Heart right ventricle (tissue), 16 donors: ENCODE measurements at regions not wholly inside any gene's neighbourhood (a gene's known extent, or its start where the extent isn't known, plus 50 kb on each side); places are given as distances from the start of the nearest gene placed in this dataset.

Experiments
- ATAC-seq, 8 donors: fragments of 200-7000 bp; cut with Tn5 transposase; one replicate each; pipeline ENCODE4 v1.9.1; 2020; ENCODE audit warnings: mild to moderate bottlenecking in 8 of 8, moderate library complexity in 8 of 8, moderate number of reproducible peaks in 1 of 8
- DNase-seq, 2 donors: peaks; one replicate each; pipeline ENCODE4 v3.0.0-alpha.2; 2020
- H3K27ac ChIP-seq, 10 donors: fragments of 200-600 bp; sonication (generic) in 2 of 10; one replicate each; pipeline versions ENCODE4 v1.5.0 to v1.8.0; 2020 to 2022; ENCODE audit warnings: mild to moderate bottlenecking in 3 of 10
- H3K27me3 ChIP-seq, 7 donors: fragments of 200-600 bp; one replicate each; pipeline ENCODE4 v1.8.0; 2021 to 2022; ENCODE audit warnings: mild to moderate bottlenecking in 2 of 7
- H3K36me3 ChIP-seq, 9 donors: fragments of 200-600 bp; sonication (generic) in 1 of 9; one replicate each; pipeline versions ENCODE4 v1.5.0 to v1.8.0; 2020 to 2022; ENCODE audit warnings: mild to moderate bottlenecking in 2 of 9
- H3K4me1 ChIP-seq, 9 donors: fragments of 200-600 bp; sonication (generic) in 1 of 9; one replicate each; pipeline versions ENCODE4 v1.5.0 to v1.8.0; 2020 to 2022; ENCODE audit warnings: mild to moderate bottlenecking in 4 of 9
- H3K4me3 ChIP-seq, 10 donors: fragments of 200-600 bp; sonication (generic) in 2 of 10; one replicate each; pipeline versions ENCODE4 v1.5.0 to v1.8.0; 2020 to 2022; ENCODE audit warnings: mild to moderate bottlenecking in 7 of 10, moderate library complexity in 2 of 10
- H3K9me3 ChIP-seq, 11 donors: fragments of 200-600 bp in 10 of 11; sonication (generic) in 2 of 11; one replicate each; pipeline versions ENCODE4 v1.5.0 to v1.8.0; 2013 to 2022; ENCODE audit warnings: mild to moderate bottlenecking in 2 of 11, control low read depth in 1 of 11, moderate library complexity in 1 of 11
- WGBS, 2 donors: extraction: QIAGEN DNeasy Blood & Tissue Kit; methylation state at CpG; one replicate each; pipeline ENCODE4 v1.1.7; 2013; ENCODE audit warnings: inconsistent platforms in 1 of 2; 5-methylcytosine and 5-hydroxymethylcytosine counted together
- intact Hi-C, 10 donors: fragments of 100-400 bp; cut with DNase I; formaldehyde crosslinking; loops; one replicate each; pipeline versions ENCODE4 v1.11.1 to v1.14.2; 2022
- TF ChIP-seq, protein P1 (sequence below), 9 donors: fragments of 200-600 bp; sonication (generic) in 2 of 9; IDR thresholded peaks; one replicate each; pipeline versions ENCODE4 v1.5.0 to v1.8.0; 2021 to 2022; ENCODE audit warnings: antibody characterized with exemption in 9 of 9, mild to moderate bottlenecking in 5 of 9, moderate library complexity in 1 of 9
- donor health status: Arrhythmogenic right ventricular cardiomyopathy.
- donor health status: ischemic (EF 13 %, LVEDD 7.1; RV severe dilation, severe dysfunction).
- donor health status: healthy with polysubstance abuse.
- donor health status: DM: no; HTN: yes; CAD: no.
- donor health status: DM: no; HTN: no; CAD: no.
- donor health status: ischemic (EF 25% LVEDD 6.9; RV normal size, moderate dysfunction).
- donor health status: ischemic (EF 25% LVEDD 5.7; RV mildly dilated, moderate dysfunction).
- donor health status: healthy.
- donor health status: DM: yes; HTN: yes; CAD: no.
- donor health status: Ischemic cardiomyopathy.
- donor health status: ischemic (EF 35%, LVEDD 5.7; RV mildly dilated, moderate dysfunction).
- donor health status: nonischemic (EF 11% LVEDD 7.7; RV severe dilation, severe dysfunction).
- donor health status: DM: yes; HTN: yes; CAD: no.
- donor health status: PGD.
- donor health status: ischemic (EF 29% LVEDD 5.4; RV normal size, mild dysfunction).
- donor health status: nonischemic (EF 23%, LVEDD 6.1; RV moderate dilation, normal function).

DNA sequence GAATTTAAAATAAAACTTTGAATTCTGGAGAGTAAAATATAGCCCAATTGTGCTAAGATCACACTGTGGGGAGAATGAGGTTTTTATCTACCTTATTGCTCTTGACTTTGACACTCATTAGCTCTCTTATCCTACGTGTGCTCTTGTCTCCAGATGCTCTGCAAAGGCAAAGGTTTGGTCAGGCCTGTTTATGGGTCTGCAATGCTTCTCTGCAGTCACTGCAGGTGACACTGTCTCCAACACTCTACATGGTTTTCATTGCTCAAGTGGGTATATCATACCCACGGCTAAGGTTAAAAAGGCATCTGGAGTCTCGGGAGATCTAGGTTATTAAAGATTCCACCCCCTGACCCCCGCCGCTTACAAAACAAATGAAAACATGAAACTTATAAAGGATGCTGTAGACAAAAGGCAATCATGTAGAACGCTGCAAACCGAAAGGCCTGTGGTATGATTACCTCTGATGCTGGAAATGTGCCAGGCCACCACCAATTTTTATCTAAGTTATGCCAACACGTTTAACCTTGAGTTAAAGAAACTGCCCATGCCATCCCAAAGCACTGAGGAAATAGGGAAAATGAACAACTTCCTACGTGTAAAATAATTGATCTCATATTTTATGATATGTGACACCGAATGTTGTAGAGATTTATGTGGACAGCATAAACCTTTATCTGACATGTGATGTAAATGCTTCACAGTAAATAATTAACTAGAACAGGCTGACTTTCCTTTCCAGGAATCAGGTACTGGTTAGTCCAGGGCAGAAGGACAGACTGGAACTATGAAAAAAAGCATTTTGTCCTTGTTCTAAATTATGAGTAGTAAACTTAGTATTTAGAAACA lies 238.2 kb upstream of the NOX3 start:
- H3K4me1 ChIP-seq, result peaks cover 0 to 5% (median 0%) of the 10 kb centered on the region in 9 donors
- WGBS, 2 donors, result 62 to 77% methylated on average over 10 of the region's 10 CpGs
- DNase-seq, result no peak
- H3K27ac ChIP-seq, result no peak overlapping the region
- intact Hi-C loops, result no loop called here
- H3K27me3 ChIP-seq, result no peaks in the 10 kb centered on the region
- no peak overlapping the region for H3K4me3 ChIP-seq
- no peaks in the 10 kb centered on the region for H3K9me3 ChIP-seq
- no peak for ATAC-seq
- TF ChIP-seq, protein P1, sequence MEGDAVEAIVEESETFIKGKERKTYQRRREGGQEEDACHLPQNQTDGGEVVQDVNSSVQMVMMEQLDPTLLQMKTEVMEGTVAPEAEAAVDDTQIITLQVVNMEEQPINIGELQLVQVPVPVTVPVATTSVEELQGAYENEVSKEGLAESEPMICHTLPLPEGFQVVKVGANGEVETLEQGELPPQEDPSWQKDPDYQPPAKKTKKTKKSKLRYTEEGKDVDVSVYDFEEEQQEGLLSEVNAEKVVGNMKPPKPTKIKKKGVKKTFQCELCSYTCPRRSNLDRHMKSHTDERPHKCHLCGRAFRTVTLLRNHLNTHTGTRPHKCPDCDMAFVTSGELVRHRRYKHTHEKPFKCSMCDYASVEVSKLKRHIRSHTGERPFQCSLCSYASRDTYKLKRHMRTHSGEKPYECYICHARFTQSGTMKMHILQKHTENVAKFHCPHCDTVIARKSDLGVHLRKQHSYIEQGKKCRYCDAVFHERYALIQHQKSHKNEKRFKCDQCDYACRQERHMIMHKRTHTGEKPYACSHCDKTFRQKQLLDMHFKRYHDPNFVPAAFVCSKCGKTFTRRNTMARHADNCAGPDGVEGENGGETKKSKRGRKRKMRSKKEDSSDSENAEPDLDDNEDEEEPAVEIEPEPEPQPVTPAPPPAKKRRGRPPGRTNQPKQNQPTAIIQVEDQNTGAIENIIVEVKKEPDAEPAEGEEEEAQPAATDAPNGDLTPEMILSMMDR (IDR thresholded peaks at IDR 0.05), result no peak
- no peaks in the 10 kb centered on the region for H3K36me3 ChIP-seq

DNA sequence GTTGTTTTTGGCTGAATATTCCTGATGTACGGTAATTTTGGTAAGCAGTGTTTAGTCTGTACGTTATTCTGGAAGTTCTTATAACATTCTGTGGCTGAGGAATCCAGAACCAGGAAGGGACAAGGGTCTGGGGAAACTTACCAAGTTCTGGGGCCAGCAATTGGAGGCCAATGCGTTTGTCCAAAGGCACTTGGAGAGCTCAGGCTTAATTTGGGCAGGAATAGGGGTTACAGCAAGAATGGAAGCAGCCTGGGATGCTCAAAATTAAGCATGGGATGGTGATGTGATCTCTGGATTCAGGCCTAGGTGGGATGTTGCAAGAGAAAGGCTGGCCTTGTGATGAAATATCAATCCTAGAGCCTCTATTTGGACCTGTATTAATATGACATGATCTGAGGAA lies 235.2 kb upstream of the NOX3 start:
- no peaks in the 10 kb centered on the region for H3K36me3 ChIP-seq
- TF ChIP-seq, protein P1 (IDR thresholded peaks at IDR 0.05), result no peak
- no peaks in the 10 kb centered on the region for H3K9me3 ChIP-seq
- no peak overlapping the region for H3K4me3 ChIP-seq
- 68 to 81% methylated on average over 3 of the region's 3 CpGs for WGBS, 2 donors
- ATAC-seq (no peak), DNase-seq (no peak)
- H3K4me1 ChIP-seq, result no peaks in the 10 kb centered on the region
- intact Hi-C loops, result no loop called here
- no peak overlapping the region for H3K27ac ChIP-seq
- no peaks in the 10 kb centered on the region for H3K27me3 ChIP-seq

DNA sequence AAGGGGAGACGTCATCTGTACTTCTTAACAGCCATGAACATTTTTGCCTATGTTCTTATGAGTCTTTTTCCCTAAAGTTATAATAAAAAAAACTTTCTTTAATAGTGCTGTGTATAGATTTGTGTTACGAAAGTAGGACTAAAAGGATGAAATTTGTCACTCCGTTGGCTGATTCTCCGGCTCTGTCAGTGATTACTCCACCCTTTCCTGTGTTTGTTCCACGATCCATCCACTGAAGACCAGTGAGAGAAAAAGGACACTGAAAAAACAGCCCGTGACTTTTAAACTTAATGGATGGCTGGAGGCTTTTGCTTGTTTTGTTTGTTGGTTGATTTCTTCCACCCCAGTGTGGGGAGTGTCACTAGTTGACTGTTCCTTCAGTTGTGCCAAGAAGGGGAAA lies 232.0 kb upstream of the NOX3 start:
- ATAC-seq (no peak), DNase-seq (no peak)
- Histone ChIP-seq H3K27ac (no peak overlapping the region), H3K36me3 (no peaks in the 10 kb centered on the region), H3K27me3 (no peaks in the 10 kb centered on the region), H3K4me3 (no peak overlapping the region), H3K4me1 (no peaks in the 10 kb centered on the region), H3K9me3 (no peaks in the 10 kb centered on the region)
- WGBS, 2 donors, result 68 to 71% methylated on average over 6 of the region's 6 CpGs
- TF ChIP-seq, protein P1 (IDR thresholded peaks at IDR 0.05), result no peak
- intact Hi-C loops, result no loop called here

DNA sequence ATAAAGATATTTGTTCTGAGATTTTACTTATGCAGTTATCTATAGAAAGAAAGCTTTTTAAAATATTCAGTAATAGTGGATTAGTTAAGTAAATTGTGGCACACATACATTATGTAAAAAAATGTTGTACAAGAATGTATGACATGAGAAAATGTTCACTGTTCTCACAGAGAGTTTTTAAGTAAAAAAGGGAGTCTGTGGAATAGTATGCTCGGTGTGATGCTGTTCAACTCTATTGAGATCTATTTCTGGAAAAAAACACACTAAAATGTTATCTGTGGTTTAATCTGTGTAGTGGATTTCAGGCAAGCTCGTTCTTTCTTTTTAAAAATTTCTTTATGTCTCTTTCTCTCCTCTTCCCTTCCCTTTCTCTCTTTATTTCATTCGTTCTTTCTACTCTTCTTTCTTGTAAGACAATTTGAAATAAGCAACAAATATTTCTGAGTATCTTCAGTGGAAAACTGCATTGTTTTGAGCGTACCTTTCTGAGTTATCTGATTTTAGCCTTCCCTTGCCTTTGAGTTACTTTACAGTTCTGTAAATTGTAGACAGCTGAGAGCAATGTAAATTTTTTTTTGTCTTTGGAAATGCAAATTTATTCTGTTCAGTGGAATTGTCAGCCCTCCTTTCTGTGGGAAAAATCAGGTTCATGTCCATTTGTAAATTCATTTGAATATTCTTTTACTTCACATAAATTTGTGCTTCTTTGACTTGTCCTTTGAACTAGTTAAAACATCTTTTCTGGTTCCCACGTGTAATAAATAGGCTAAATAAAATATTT lies 229.0 kb upstream of the NOX3 start:
- Histone ChIP-seq H3K27me3 (no peaks in the 10 kb centered on the region), H3K4me3 (no peak overlapping the region), H3K36me3 (no peaks in the 10 kb centered on the region), H3K4me1 (no peaks in the 10 kb centered on the region), H3K9me3 (no peaks in the 10 kb centered on the region), H3K27ac (no peak overlapping the region)
- DNase-seq (no peak), ATAC-seq (no peak)
- WGBS, 2 donors, result 74% methylated on average over 5 of the region's 5 CpGs
- intact Hi-C loops, result no loop called here
- TF ChIP-seq, protein P1 (IDR thresholded peaks at IDR 0.05), result no peak
